Neural cell (in vitro differentiated cells): ENCODE measurements at regions not wholly inside any gene's neighbourhood (a gene's known extent, or its start where the extent isn't known, plus 50 kb on each side); places are given as distances from the start of the nearest gene placed in this dataset.

Source experiments
- EZH2 ChIP-seq: fragments of 200-600, 300-800 bp; shearing (Covaris generic), sonication (generic); IDR thresholded peaks from 2 replicates; pipeline ENCODE4 v1.6.1; 2014; ENCODE audit warnings: antibody characterized with exemption, low read length, borderline replicate concordance, mild to moderate bottlenecking; ENCODE audit not compliant: insufficient read depth, poor library complexity, severe bottlenecking
- TAF1 ChIP-seq: IDR thresholded peaks from 2 replicates; pipeline ENCODE4 v1.6.1; 2012; ENCODE audit warnings: low read depth
- TF ChIP-seq, protein P1 (sequence below): fragments of 450-650 bp; IDR thresholded peaks from 2 replicates; pipeline ENCODE4 v1.5.1; 2014; ENCODE audit warnings: antibody characterized with exemption, mild to moderate bottlenecking, moderate library complexity; ENCODE audit not compliant: poor library complexity, severe bottlenecking

DNA sequence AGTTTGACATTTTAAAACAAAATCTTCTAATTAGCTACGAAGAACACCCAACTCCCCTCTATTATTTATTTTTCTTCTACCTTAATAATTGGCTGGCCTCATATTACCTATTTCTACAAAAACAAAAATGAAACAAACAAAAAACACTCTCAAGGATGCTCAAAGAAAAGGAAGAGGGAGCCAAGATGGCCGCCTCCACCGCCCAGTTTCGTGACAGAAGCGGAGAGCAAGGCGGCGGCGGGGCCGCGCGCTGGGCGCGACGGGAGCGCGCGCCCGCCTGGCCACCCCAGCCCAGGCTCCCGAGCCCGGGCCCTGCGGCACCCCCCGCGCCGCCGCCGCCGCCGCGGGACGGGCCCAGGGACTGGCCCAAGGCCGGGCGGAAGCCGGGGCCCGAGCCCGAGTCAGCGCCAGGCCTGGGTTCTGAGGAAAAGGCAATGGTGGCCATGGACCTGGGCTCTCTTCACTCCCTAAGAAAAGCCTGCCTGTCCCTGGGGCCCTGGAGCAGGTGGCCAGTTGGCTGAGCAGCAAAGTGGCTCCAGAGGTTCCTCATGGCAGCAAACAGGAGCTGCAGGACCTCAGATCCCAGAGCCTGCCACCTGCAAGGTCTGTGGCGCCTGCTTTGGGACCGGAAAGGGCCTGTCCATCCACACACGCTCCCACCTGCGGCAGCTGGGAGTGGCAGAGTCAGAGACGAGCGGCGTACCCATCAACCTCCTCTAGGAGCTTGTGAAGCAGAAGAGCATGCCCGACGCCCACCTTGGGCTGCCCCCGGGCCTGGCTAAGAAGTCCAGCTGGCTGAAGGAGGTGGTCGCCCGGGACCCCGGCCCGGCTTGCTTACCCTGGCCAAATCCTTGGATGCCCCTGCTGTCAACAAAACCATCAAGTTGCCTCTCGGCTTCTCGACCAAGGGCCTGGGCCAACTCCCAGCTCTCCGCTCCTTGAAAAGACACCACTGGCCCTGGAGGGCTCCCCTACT, 543.2 kb upstream of the CCDC179 start:
- TF ChIP-seq, protein P1, sequence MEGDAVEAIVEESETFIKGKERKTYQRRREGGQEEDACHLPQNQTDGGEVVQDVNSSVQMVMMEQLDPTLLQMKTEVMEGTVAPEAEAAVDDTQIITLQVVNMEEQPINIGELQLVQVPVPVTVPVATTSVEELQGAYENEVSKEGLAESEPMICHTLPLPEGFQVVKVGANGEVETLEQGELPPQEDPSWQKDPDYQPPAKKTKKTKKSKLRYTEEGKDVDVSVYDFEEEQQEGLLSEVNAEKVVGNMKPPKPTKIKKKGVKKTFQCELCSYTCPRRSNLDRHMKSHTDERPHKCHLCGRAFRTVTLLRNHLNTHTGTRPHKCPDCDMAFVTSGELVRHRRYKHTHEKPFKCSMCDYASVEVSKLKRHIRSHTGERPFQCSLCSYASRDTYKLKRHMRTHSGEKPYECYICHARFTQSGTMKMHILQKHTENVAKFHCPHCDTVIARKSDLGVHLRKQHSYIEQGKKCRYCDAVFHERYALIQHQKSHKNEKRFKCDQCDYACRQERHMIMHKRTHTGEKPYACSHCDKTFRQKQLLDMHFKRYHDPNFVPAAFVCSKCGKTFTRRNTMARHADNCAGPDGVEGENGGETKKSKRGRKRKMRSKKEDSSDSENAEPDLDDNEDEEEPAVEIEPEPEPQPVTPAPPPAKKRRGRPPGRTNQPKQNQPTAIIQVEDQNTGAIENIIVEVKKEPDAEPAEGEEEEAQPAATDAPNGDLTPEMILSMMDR, result no peak
- TF ChIP-seq TAF1 (no peak), EZH2 (no peak)
